ENCODE measurements at regions not wholly inside any gene's neighbourhood (a gene's known extent, or its start where the extent isn't known, plus 50 kb on each side); places are given as distances from the start of the nearest gene placed in this dataset.

DNA sequence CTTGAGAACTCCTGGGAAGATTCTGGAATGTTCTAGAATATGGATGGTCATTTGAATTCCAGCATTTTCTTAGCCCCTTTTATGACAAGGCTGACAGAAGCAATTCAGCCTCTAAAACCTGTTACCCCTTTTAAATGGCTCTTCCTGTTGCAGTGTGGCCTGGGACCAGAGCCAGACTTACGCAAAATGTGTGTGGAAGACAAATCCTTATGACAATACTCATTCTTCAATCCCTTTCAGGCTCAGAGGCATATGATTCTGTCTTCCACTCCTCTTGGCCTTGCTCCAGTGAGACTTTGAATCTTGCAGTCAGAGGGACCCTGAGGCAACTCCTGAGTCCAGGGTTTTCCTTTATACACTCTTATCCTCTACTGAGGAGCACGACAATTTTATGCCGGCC, 287.0 kb downstream of the CLIC5 start:
- no peak overlapping the region for H3K4me2 ChIP-seq (ENCODE audit: low read length)
- H2AK5ac ChIP-seq (ENCODE audit: low read length): no peak overlapping the region
- no CpG with 5 or more reads among the region's 3 CpGs for WGBS (ENCODE audit: extremely low coverage, insufficient coverage, insufficient read length)
- no peak overlapping the region for H2BK5ac ChIP-seq (ENCODE audit: low read depth, low read length, poor library complexity)
- no peak overlapping the region for H3K4ac ChIP-seq (ENCODE audit: low read depth, low read length)
- no peaks in the 10 kb centered on the region for H3K36me3 ChIP-seq (ENCODE audit: control insufficient read depth in 1 of 2, insufficient read depth in 2 of 2, low read length in 2 of 2)
- no peak for DNase-seq
- no peak overlapping the region for H4K8ac ChIP-seq (ENCODE audit: low read depth, low read length)
- H3K27me3 ChIP-seq (ENCODE audit: insufficient read depth, low read length): no peaks in the 10 kb centered on the region
- no peaks in the 10 kb centered on the region for H3K9me3 ChIP-seq (ENCODE audit: insufficient read depth, low read depth, low read length)
- H2AFZ ChIP-seq (ENCODE audit: insufficient read depth, low read length, poor library complexity): no peak overlapping the region
- H3K23ac ChIP-seq (ENCODE audit: low read length): no peak overlapping the region
- H3K4me3 ChIP-seq (ENCODE audit: low read depth, low read length): no peak overlapping the region
- H3K27ac ChIP-seq (ENCODE audit: low read depth, low read length): no peak overlapping the region
- H4K91ac ChIP-seq (ENCODE audit: low read depth, low read length): no peak overlapping the region
- no peaks in the 10 kb centered on the region for H3K4me1 ChIP-seq (ENCODE audit: control insufficient read depth in 1 of 2, insufficient read depth in 2 of 2, low read length in 2 of 2)
- H4K12ac ChIP-seq (ENCODE audit: low read depth, low read length): no peak overlapping the region
- no peak overlapping the region for H2BK120ac ChIP-seq (ENCODE audit: insufficient read depth, low read length, poor library complexity)
- H3K18ac ChIP-seq (ENCODE audit: low read length): no peak overlapping the region
- H3K9ac ChIP-seq (ENCODE audit: low read length): no peak overlapping the region
- no peak overlapping the region for H2BK12ac ChIP-seq (ENCODE audit: low read length)
- H3K79me1 ChIP-seq (ENCODE audit: low read length): no peaks in the 10 kb centered on the region
- no peak overlapping the region for H3K14ac ChIP-seq (ENCODE audit: low read length)
- H3K79me2 ChIP-seq (ENCODE audit: control insufficient read depth, insufficient read depth, low read length, poor library complexity): no peaks in the 10 kb centered on the region

DNA sequence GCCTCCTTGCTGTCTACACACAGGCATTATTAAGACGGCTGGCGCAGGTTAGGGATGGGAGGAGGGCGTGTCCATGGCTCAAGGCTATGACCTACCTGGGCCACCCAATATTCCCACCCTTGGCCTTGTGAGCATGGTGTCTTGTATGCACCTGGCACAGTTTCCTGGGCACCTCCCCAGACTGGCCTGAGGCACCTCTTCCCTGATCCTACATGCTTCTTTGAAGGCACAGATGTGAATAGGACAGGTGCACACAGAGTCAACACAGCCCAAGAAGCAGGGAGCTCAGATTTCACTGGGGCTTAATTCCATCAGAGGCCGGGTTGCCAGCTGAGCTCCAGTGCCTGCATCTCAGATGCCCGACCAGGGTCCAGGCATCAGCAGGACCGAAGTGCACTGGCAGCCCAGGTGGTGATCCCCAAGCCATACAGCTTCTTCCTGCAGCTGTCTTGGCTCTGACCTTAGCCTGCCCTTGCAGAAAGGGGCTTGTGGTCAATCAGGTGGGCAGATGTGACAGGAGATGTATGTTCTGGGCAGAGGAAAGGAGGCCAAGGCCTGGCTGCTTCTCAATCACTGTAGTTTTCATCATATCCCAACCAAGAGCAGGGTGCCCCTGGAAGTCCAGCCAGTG, 287.7 kb downstream of the CLIC5 start:
- no peak overlapping the region for H3K9ac ChIP-seq (ENCODE audit: low read length)
- no CpG with 5 or more reads among the region's 6 CpGs for WGBS (ENCODE audit: extremely low coverage, insufficient coverage, insufficient read length)
- no peaks in the 10 kb centered on the region for H3K27me3 ChIP-seq (ENCODE audit: insufficient read depth, low read length)
- H3K4me1 ChIP-seq (ENCODE audit: control insufficient read depth in 1 of 2, insufficient read depth in 2 of 2, low read length in 2 of 2): no peaks in the 10 kb centered on the region
- H4K91ac ChIP-seq (ENCODE audit: low read depth, low read length): no peak overlapping the region
- H2BK12ac ChIP-seq (ENCODE audit: low read length): no peak overlapping the region
- no peak for DNase-seq
- H4K8ac ChIP-seq (ENCODE audit: low read depth, low read length): no peak overlapping the region
- H2AK5ac ChIP-seq (ENCODE audit: low read length): no peak overlapping the region
- no peak overlapping the region for H3K23ac ChIP-seq (ENCODE audit: low read length)
- H3K18ac ChIP-seq (ENCODE audit: low read length): no peak overlapping the region
- H3K27ac ChIP-seq (ENCODE audit: low read depth, low read length): no peak overlapping the region
- no peak overlapping the region for H3K4me3 ChIP-seq (ENCODE audit: low read depth, low read length)
- no peak overlapping the region for H2BK5ac ChIP-seq (ENCODE audit: low read depth, low read length, poor library complexity)
- H3K9me3 ChIP-seq (ENCODE audit: insufficient read depth, low read depth, low read length): no peaks in the 10 kb centered on the region
- no peak overlapping the region for H3K4me2 ChIP-seq (ENCODE audit: low read length)
- no peak overlapping the region for H3K14ac ChIP-seq (ENCODE audit: low read length)
- H3K79me2 ChIP-seq (ENCODE audit: control insufficient read depth, insufficient read depth, low read length, poor library complexity): no peaks in the 10 kb centered on the region
- no peaks in the 10 kb centered on the region for H3K79me1 ChIP-seq (ENCODE audit: low read length)
- no peak overlapping the region for H4K12ac ChIP-seq (ENCODE audit: low read depth, low read length)
- H2BK120ac ChIP-seq (ENCODE audit: insufficient read depth, low read length, poor library complexity): no peak overlapping the region
- no peak overlapping the region for H3K4ac ChIP-seq (ENCODE audit: low read depth, low read length)
- no peak overlapping the region for H2AFZ ChIP-seq (ENCODE audit: insufficient read depth, low read length, poor library complexity)
- H3K36me3 ChIP-seq (ENCODE audit: control insufficient read depth in 1 of 2, insufficient read depth in 2 of 2, low read length in 2 of 2): no peaks in the 10 kb centered on the region

DNA sequence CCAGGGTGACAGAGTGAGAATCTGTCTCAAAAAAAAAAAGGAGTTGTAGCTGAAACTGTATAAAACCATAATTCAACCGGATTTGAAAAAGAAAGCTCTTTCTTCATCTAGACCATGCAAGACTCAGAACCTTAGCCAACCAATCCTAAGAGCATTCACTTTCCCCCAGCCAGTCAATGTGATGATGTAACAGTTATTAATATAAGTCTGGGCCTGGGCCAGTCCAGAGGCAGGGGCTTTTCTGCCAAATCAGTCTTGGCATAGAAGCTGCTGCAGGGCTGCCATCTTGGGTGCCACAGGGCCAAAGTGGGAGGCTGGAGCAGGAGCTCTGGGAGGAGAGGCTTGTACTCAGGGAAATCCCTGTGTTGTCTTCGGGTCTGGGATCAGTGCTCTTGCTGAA, 288.4 kb downstream of the CLIC5 start:
- Histone ChIP-seq H3K4ac (ENCODE audit: low read depth, low read length) (no peak overlapping the region), H3K9ac (ENCODE audit: low read length) (no peak overlapping the region), H4K12ac (ENCODE audit: low read depth, low read length) (no peak overlapping the region), H3K36me3 (ENCODE audit: control insufficient read depth in 1 of 2, insufficient read depth in 2 of 2, low read length in 2 of 2) (no peaks in the 10 kb centered on the region), H3K23ac (ENCODE audit: low read length) (no peak overlapping the region), H2BK12ac (ENCODE audit: low read length) (no peak overlapping the region), H2AK5ac (ENCODE audit: low read length) (no peak overlapping the region), H3K79me1 (ENCODE audit: low read length) (no peaks in the 10 kb centered on the region), H4K91ac (ENCODE audit: low read depth, low read length) (no peak overlapping the region), H2AFZ (ENCODE audit: insufficient read depth, low read length, poor library complexity) (no peak overlapping the region), H2BK120ac (ENCODE audit: insufficient read depth, low read length, poor library complexity) (no peak overlapping the region), H3K18ac (ENCODE audit: low read length) (no peak overlapping the region), H3K27ac (ENCODE audit: low read depth, low read length) (no peak overlapping the region), H3K27me3 (ENCODE audit: insufficient read depth, low read length) (no peaks in the 10 kb centered on the region), H2BK5ac (ENCODE audit: low read depth, low read length, poor library complexity) (no peak overlapping the region), H3K4me3 (ENCODE audit: low read depth, low read length) (no peak overlapping the region), H3K4me2 (ENCODE audit: low read length) (no peak overlapping the region), H3K4me1 (ENCODE audit: control insufficient read depth in 1 of 2, insufficient read depth in 2 of 2, low read length in 2 of 2) (no peaks in the 10 kb centered on the region), H3K79me2 (ENCODE audit: control insufficient read depth, insufficient read depth, low read length, poor library complexity) (no peaks in the 10 kb centered on the region), H3K9me3 (ENCODE audit: insufficient read depth, low read depth, low read length) (no peaks in the 10 kb centered on the region), H4K8ac (ENCODE audit: low read depth, low read length) (no peak overlapping the region), H3K14ac (ENCODE audit: low read length) (no peak overlapping the region)
- no CpG with 5 or more reads among the region's 2 CpGs for WGBS (ENCODE audit: extremely low coverage, insufficient coverage, insufficient read length)
- no peak for DNase-seq

- 100% methylated on average over 1 of the region's 3 CpGs for WGBS (ENCODE audit: extremely low coverage, insufficient coverage, insufficient read length)
- no peak overlapping the region for H2BK5ac ChIP-seq (ENCODE audit: low read depth, low read length, poor library complexity)
- H3K27me3 ChIP-seq (ENCODE audit: insufficient read depth, low read length): no peaks in the 10 kb centered on the region
- no peak overlapping the region for H4K91ac ChIP-seq (ENCODE audit: low read depth, low read length)
- H4K8ac ChIP-seq (ENCODE audit: low read depth, low read length): no peak overlapping the region
- H3K9ac ChIP-seq (ENCODE audit: low read length): no peak overlapping the region
- H3K18ac ChIP-seq (ENCODE audit: low read length): no peak overlapping the region
- H3K36me3 ChIP-seq (ENCODE audit: control insufficient read depth in 1 of 2, insufficient read depth in 2 of 2, low read length in 2 of 2): no peaks in the 10 kb centered on the region
- no peaks in the 10 kb centered on the region for H3K79me1 ChIP-seq (ENCODE audit: low read length)
- H3K27ac ChIP-seq (ENCODE audit: low read depth, low read length): no peak overlapping the region
- no peak overlapping the region for H2AK5ac ChIP-seq (ENCODE audit: low read length)
- no peaks in the 10 kb centered on the region for H3K9me3 ChIP-seq (ENCODE audit: insufficient read depth, low read depth, low read length)
- H3K4me3 ChIP-seq (ENCODE audit: low read depth, low read length): no peak overlapping the region
- no peaks in the 10 kb centered on the region for H3K4me1 ChIP-seq (ENCODE audit: control insufficient read depth in 1 of 2, insufficient read depth in 2 of 2, low read length in 2 of 2)
- no peak overlapping the region for H3K23ac ChIP-seq (ENCODE audit: low read length)
- no peak overlapping the region for H2BK12ac ChIP-seq (ENCODE audit: low read length)
- no peak overlapping the region for H3K4me2 ChIP-seq (ENCODE audit: low read length)
- DNase-seq: no peak
- no peak overlapping the region for H3K4ac ChIP-seq (ENCODE audit: low read depth, low read length)
- H3K79me2 ChIP-seq (ENCODE audit: control insufficient read depth, insufficient read depth, low read length, poor library complexity): no peaks in the 10 kb centered on the region
- no peak overlapping the region for H4K12ac ChIP-seq (ENCODE audit: low read depth, low read length)
- H2AFZ ChIP-seq (ENCODE audit: insufficient read depth, low read length, poor library complexity): no peak overlapping the region
- H2BK120ac ChIP-seq (ENCODE audit: insufficient read depth, low read length, poor library complexity): no peak overlapping the region
- no peak overlapping the region for H3K14ac ChIP-seq (ENCODE audit: low read length)
These were observed 289.2 kb downstream of the CLIC5 start for GRCh38 chr6:45726444-45726843.
